Amygdala (tissue), 56 donors: ENCODE measurements at regions not wholly inside any gene's neighbourhood (a gene's known extent, or its start where the extent isn't known, plus 50 kb on each side); places are given as distances from the start of the nearest gene placed in this dataset.

Experiments
- DNase-seq, 56 donors: peaks; one replicate each; lab custom pipeline; 2025; lab: John Stamatoyannopoulos, UW

DNA sequence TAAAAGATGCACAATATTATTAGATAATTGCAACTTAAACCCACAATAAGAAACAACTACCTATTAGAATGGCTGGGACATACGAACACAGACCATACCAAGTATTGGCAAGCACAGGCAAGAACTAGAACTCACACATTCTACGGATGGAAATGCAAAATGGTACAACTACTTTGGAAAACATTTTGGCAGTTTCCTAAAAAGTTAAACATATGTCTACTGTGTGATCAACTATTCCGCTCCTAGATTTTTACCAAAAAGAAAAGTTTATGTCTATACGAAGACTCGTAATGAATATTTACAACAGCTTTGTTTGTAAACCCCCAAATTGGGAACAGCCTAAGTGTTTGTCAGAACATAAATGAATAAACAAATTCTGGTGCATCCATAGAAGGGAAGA is 194.7 kb downstream of the FGFR2 start:
- no peak for DNase-seq

DNA sequence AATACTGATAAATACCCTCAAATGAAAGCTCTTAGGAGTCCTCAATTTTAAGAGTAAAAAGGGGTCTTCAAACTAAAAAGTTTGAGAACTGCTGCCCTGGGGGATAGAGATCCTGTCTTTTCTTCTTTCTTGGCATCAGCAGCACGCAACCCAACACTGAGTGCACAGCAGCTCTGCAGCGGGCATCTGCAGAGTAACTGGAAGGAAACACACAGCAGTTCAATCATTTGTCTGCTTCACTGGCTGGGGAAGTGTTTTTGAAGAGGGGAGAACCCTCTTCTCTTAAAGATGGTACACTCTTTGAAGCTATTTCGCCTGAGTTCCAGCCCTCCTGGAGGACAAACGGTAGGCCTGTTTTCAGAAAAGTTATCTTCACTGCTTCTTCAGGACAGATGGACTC is 193.6 kb downstream of the FGFR2 start:
- no peak for DNase-seq

GRCh38 chr10:121405096-121405495 is 193.1 kb downstream of the FGFR2 start:
- peak in 1 of 56 donors; percentile 4 for DNase-seq

DNA sequence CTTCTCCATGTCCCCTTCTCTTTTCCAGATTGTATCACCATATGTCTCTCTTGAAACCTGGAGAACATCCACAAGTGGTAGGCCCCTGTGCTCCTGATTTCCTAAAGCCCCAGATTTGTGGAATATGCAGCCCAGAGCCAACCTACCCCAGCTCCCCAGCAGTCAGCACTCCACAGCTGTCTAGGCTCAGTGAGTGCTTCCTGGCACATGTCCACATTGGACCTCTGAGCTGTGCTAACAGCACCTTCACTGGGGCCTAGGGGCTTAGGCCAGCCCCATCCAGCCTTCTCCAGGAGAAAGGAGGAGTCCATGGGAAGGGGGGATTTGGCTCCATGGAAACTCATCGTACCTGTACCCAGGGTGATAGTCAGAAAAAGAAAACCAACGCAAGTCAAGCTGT is 192.7 kb downstream of the FGFR2 start:
- DNase-seq: no peak

DNA sequence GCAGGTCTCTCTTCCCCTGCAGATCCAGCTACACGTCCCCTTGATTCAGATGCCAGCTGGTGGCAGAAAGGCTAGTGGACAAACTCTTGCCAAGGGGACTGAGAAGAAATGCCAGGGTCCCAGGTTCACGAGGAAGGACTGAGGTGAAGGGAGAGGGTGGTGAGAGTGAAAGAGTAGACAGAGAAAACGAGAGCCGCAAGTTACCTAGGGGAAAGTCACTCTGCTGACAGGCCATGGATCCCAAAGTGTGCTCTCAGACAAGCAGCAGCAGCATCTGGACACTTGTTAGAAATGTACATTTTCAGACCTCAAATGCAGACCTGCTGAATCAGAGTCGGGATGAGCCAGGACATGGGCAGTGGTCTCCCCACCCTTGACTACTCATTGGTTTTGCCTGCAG is 192.3 kb downstream of the FGFR2 start:
- no peak for DNase-seq

DNA sequence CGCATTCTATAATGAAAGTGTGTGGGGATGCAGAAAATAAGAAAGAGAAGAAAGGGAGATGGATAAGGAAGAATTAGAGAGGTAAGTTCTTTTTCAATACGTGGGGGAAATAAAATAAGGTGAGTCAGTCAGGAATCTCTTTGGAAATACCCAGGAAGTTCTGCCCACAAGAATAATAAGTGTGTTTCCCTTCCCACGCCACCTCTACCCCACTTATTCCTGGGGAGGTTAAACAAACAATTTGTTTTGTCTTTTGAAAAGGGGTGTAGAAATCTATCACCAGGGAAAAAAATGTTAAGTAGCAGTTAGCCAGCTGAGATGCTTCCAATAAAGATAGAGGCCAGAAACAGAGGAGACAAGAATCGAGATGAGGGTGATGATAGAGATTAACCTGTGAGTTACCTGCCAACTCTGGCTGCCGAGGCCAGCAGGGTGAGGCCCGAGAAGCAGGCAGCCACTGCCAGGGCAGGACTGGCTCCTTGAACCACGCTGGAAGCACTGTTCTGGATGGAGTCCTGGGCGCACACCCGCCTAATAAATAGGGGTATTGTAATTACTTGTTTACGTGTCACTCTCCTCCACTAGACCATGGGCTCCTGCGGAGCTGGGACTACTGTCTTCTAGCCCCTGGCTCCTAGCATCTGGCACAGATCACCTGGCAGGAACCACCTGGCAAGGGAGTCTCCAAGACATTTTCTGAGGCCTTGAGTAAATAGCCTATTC is 191.3 kb downstream of the FGFR2 start:
- peak in 21 of 56 donors; percentile 2 to 65 (median 18) for DNase-seq

DNA sequence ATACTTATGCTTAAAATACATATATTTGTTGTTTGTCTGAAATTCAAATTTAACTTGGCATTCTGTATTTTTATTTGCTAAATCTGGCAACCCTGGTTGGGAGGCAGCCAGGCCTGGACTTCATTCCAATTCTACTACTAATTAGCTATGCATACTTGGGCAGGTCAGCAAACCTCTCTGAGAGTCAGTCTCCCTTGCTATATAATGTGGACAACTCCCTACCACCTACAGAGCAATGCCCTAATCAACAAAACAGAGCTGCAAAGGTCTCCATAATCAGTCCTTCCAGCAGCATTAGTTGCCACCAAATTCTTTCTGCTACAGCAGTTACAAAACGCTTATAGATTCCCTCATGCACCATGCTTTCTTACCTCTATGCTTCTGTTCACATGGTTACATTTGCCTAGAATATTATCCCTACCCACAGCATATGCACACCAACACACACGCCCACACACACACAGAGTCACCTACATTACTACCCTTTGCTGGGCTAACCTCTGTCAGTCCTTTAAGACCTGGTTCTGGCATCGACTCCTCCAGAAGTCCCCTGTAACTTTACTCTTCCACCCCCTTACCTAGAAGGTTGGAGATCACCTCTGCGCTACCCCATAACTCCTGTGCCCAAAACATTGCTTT is 188.7 kb downstream of the FGFR2 start:
- DNase-seq: no peak

- no peak for DNase-seq
Measured at GRCh38 chr10:121411004-121411403, 187.2 kb downstream of the FGFR2 start.

GRCh38 chr10:121413951-121414350 is 184.3 kb downstream of the FGFR2 start:
- no peak for DNase-seq

- DNase-seq: no peak
Measured at GRCh38 chr10:121414366-121415062, 183.7 kb downstream of the FGFR2 start.

GRCh38 chr10:121415063-121415399 is 183.2 kb downstream of the FGFR2 start:
- no peak for DNase-seq

DNA sequence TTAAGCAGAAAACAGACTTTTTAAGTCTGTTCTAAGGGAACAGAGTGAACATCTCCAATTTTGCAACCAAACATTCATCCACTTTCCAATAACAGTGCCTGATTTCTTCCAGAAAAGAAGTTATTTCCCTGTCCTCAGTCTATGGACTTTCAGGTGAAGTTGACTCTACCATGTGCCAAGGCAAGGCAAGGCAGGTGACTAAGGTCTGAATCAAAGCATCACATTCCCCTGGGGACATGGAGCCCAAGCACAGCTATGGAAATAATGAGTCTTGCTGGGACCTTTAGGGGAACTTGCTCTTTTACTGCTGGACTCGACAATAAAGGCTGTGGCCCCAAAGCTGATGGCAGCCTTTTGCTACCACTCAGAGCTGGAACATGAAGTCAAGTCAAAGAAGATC is 182.2 kb downstream of the FGFR2 start:
- DNase-seq: no peak

- no peak for DNase-seq
Measured at GRCh38 chr10:121417298-121417697, 180.9 kb downstream of the FGFR2 start.

- DNase-seq: no peak
Measured at GRCh38 chr10:121418126-121418777, 180.0 kb downstream of the FGFR2 start.

DNA sequence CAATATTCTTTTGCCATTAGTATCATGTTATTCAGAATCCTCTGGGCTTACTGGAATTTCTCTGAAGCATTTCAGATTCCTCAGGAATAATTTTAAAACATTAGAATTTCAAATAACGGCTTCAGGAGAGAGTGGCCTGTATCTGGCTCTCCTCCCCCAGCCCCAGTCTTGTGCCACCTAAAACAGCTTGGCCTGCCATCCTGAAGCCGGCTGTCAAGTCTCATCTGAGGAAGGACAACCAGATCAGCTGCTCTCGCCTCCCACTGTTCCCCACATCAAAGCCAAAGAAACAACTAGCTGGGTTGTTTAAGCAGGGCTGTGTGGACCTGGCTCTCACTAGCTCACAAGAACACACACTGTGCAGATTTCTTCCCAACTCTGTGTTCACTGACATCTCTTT is 178.2 kb downstream of the FGFR2 start:
- DNase-seq: no peak

DNA sequence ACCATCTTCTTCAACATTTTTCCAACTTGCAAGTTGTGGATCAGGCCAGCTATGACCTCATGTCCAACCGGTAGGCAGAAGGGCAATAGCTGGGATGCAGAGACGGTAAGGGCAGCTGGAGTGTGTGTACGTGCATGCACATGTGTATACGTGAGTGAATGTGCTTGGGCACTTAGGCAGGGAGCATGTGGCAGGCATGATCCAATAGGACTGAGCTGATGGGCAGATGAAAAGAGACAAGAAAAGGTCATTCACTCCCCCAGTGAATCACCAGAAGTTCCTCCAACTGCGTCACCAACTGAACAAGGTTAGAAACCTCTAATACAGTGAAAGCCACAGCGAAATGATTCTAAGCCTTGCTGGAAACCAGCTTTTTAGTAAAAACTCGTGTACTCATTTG is 176.1 kb downstream of the FGFR2 start:
- DNase-seq: no peak

GRCh38 chr10:121425623-121426022 is 172.6 kb downstream of the FGFR2 start:
- DNase-seq: no peak

DNA sequence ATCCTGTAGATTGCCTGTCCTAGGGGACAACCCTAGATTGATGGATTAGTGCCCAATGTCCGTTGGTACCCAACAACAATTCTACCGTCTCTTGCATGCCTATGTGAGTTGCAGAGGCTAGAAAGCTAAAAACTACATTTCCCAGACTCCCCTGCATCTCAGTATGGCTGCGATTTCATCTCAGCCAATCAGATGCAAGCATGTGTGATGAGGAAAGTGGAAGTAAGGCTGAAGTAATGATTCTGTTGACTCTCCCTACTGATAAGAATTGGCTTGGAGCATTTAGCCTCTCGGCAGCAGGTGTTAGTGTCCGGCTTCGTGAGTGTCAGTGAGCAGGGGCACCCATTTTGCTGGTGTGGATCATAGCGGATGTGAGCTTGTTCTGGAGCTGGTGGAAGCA is 171.9 kb downstream of the FGFR2 start:
- DNase-seq: no peak
